IMR-90 (cell line): ENCODE measurements at regions not wholly inside any gene's neighbourhood (a gene's known extent, or its start where the extent isn't known, plus 50 kb on each side); places are given as distances from the start of the nearest gene placed in this dataset.
A peak's percentile ranks its signal among the peaks of the same experiment; 100 is the strongest.

Source experiments
- ATAC-seq: fragments of 200-7000 bp; cut with Tn5 transposase; 2 replicates; pipeline ENCODE4 v1.9.1; 2020; ENCODE audit warnings: low read depth, mild to moderate bottlenecking, moderate library complexity
- BruUV-seq: library from RNA; stranded (reverse); fragments of 400-500 nt; replicated peaks from 2 replicates; lab custom pipeline; 2021; lab: Mats Ljungman, UMichigan
- CTCF ChIA-PET: fragments of 300-600 bp; formaldehyde crosslinking; extraction: SDS; loops from one replicate; lab custom pipeline; 2021; ENCODE audit warnings: antibody characterized with exemption; lab: Yijun Ruan, JAX
- POLR2A ChIA-PET: fragments of 300-600 bp; sonication (Branson Sonifier 250); formaldehyde crosslinking; loops from one replicate; lab custom pipeline; 2022; ENCODE audit warnings: antibody characterized with exemption; ENCODE audit not compliant: unreplicated experiment; lab: Charles Lee
- DNase-seq: peaks from one replicate; pipeline ENCODE4 v3.0.0; 2013
- H2AFZ ChIP-seq: replicated peaks from 2 replicates; pipeline ENCODE3; 2013; ENCODE audit warnings: low read length, mild to moderate bottlenecking; ENCODE audit not compliant: poor library complexity
- H2AK5ac ChIP-seq: 2 replicates; pipeline ENCODE4 v1.6.1; 2013; ENCODE audit warnings: low read depth, low read length, inconsistent platforms
- H2AK9ac ChIP-seq: replicated peaks from 2 replicates; pipeline ENCODE3; 2013; ENCODE audit warnings: mild to moderate bottlenecking, low read depth, low read length, moderate library complexity; ENCODE audit not compliant: poor library complexity
- H2BK120ac ChIP-seq: 2 replicates; pipeline ENCODE4 v1.6.1; 2013; ENCODE audit warnings: low read depth, low read length, inconsistent platforms
- H2BK15ac ChIP-seq: 3 replicates; pipeline ENCODE4 v1.6.1; 2013; ENCODE audit warnings: low read depth, low read length, inconsistent platforms
- H2BK20ac ChIP-seq: 2 replicates; pipeline ENCODE4 v1.6.1; 2013; ENCODE audit warnings: low read depth, mild to moderate bottlenecking, inconsistent platforms, low read length, moderate library complexity
- H2BK5ac ChIP-seq: 2 replicates; pipeline ENCODE4 v1.6.1; 2013; ENCODE audit warnings: mild to moderate bottlenecking, low read depth, low read length, inconsistent platforms; ENCODE audit not compliant: poor library complexity, severe bottlenecking
- H3K14ac ChIP-seq: replicated peaks from 2 replicates; pipeline ENCODE4 v1.6.1; 2013; ENCODE audit warnings: low read depth, low read length, inconsistent platforms
- H3K18ac ChIP-seq: 2 replicates; pipeline ENCODE4 v1.6.1; 2013; ENCODE audit warnings: low read depth, low read length, control low read depth
- H3K23ac ChIP-seq: 2 replicates; pipeline ENCODE4 v1.6.1; 2013; ENCODE audit warnings: low read depth, low read length, inconsistent platforms
- H3K27ac ChIP-seq: 2 replicates; pipeline ENCODE4 v1.5.1; 2013; ENCODE audit warnings: mild to moderate bottlenecking, control low read depth, low read length; ENCODE audit not compliant: insufficient read depth
- H3K27me3 ChIP-seq: 2 replicates; pipeline ENCODE4 v1.6.1; 2013; ENCODE audit warnings: low read length; ENCODE audit not compliant: control insufficient read depth, insufficient read depth
- H3K36me3 ChIP-seq: 2 replicates; pipeline ENCODE4 v1.6.1; 2013; ENCODE audit warnings: low read length, mixed read lengths; ENCODE audit not compliant: control insufficient read depth, insufficient read depth
- H3K4ac ChIP-seq: 2 replicates; pipeline ENCODE4 v1.6.1; 2013; ENCODE audit warnings: low read depth, low read length, inconsistent platforms
- H3K4me1 ChIP-seq: 2 replicates; pipeline ENCODE4 v1.6.1; 2013; ENCODE audit warnings: low read length, mixed read lengths; ENCODE audit not compliant: control insufficient read depth, insufficient read depth
- H3K4me2 ChIP-seq: 2 replicates; pipeline ENCODE4 v1.6.1; 2013; ENCODE audit warnings: low read depth, mild to moderate bottlenecking, control low read depth, low read length, moderate library complexity
- H3K4me3 ChIP-seq: 2 replicates; pipeline ENCODE4 v1.5.1; 2013; ENCODE audit warnings: low read depth, mild to moderate bottlenecking, control low read depth, low read length, moderate library complexity; ENCODE audit not compliant: insufficient read depth
- H3K56ac ChIP-seq: 2 replicates; pipeline ENCODE4 v1.6.1; 2013; ENCODE audit warnings: low read length, inconsistent platforms; ENCODE audit not compliant: insufficient read depth; ENCODE audit errors: extremely low read depth
- H3K79me1 ChIP-seq, 2 experiments: 2 replicates each; pipeline ENCODE4 v1.6.1; 2013; ENCODE audit warnings: low read length in 2 of 2, inconsistent platforms in 1 of 2, low read depth in 1 of 2
- H3K9ac ChIP-seq: 2 replicates; pipeline ENCODE4 v1.6.1; 2013; ENCODE audit warnings: low read depth, low read length, control low read depth
- H3K9me1 ChIP-seq: 2 replicates; pipeline ENCODE4 v1.6.1; 2013; ENCODE audit warnings: low read length, inconsistent platforms; ENCODE audit not compliant: insufficient read depth
- H3K9me3 ChIP-seq: 2 replicates; pipeline ENCODE4 v1.6.1; 2013; ENCODE audit warnings: low read length; ENCODE audit not compliant: control insufficient read depth, insufficient read depth
- H4K20me1 ChIP-seq: 2 replicates; pipeline ENCODE4 v1.6.1; 2013; ENCODE audit warnings: low read length, inconsistent platforms; ENCODE audit not compliant: insufficient read depth
- H4K5ac ChIP-seq: 2 replicates; pipeline ENCODE4 v1.6.1; 2013; ENCODE audit warnings: mild to moderate bottlenecking, low read depth, low read length, control low read depth
- H4K8ac ChIP-seq, 2 experiments: 2 replicates each; pipeline ENCODE4 v1.6.1; 2013; ENCODE audit warnings: low read depth in 2 of 2, low read length in 2 of 2, control low read depth in 1 of 2, inconsistent platforms in 1 of 2
- H4K91ac ChIP-seq: 2 replicates; pipeline ENCODE4 v1.6.1; 2013; ENCODE audit warnings: low read depth, low read length, inconsistent platforms; ENCODE audit not compliant: insufficient read depth
- MAFK ChIP-seq: IDR thresholded peaks from 2 replicates; pipeline ENCODE4 v1.6.1; 2012; ENCODE audit warnings: low read depth, low read length, improper control_type of control experiment
- SMC3 ChIP-seq: fragments of 150-350 bp; IDR thresholded peaks from 2 replicates; pipeline ENCODE4 v1.6.1; 2016; ENCODE audit warnings: low read depth, mild to moderate bottlenecking, antibody characterized with exemption, low read length, moderate library complexity
- WGBS, 2 experiments: methylation state at CpG; one replicate each; pipeline versions ENCODE4 v1.1.5 to v1.1.7; 2013; ENCODE audit warnings: missing lambda C conversion rate in 2 of 2; ENCODE audit not compliant: insufficient read length in 1 of 2; ENCODE audit errors: extremely low coverage in 2 of 2; 5-methylcytosine and 5-hydroxymethylcytosine counted together
- dilution Hi-C: fragments of 300-500 bp; cut with HindIII; formaldehyde crosslinking; loops from one replicate; pipeline ENCODE4 v1.14.3; 2018; ENCODE audit warnings: low sequenced_read_pairs; ENCODE audit not compliant: unreplicated experiment
- in situ Hi-C: fragments of 300-500 bp; cut with MboI; formaldehyde crosslinking; loops from 3 replicates; pipeline ENCODE4 v1.14.3; 2019; ENCODE audit warnings: low sequenced_read_pairs, inconsistent platforms, mixed read lengths
- intact Hi-C: fragments of 100-400 bp; cut with micrococcal nuclease; formaldehyde crosslinking; loops from 2 replicates; pipeline ENCODE4 v1.10.0; 2022

DNA sequence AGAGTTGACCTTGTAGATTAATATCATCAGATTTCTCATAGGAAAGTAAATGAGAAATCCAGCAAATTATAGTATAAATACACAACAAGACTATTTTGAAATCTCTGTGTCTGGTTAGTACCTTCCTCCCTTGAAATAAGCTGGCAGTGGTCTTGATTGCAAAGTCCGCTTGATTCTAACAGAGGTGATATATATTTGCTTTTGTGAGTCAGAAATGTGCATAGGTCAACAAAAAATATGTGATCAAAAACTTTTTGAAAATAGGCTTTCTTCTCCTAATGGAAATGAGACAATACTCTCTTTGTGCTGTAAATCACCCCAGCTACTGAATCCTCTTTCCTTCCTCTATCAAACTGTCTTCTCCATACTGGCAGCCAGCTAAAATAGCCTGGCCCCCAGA lies 749.2 kb upstream of the CDH10 start:
- H2AK9ac ChIP-seq, result no peak overlapping the region
- WGBS, 2 experiments, result no CpG with 5 or more reads among the region's 1 CpG
- no peak overlapping the region for H3K23ac ChIP-seq
- ChIA-PET CTCF (no interaction called here), POLR2A (no interaction called here)
- H2AK5ac ChIP-seq, result no peak overlapping the region
- H2BK15ac ChIP-seq, result no peak overlapping the region
- no peaks in the 10 kb centered on the region for H3K9me1 ChIP-seq
- H3K4me3 ChIP-seq, result no peak overlapping the region
- no peak overlapping the region for H4K8ac ChIP-seq
- H3K56ac ChIP-seq, result no peak overlapping the region
- no peaks in the 10 kb centered on the region for H4K20me1 ChIP-seq
- no peaks in the 10 kb centered on the region for H3K36me3 ChIP-seq
- no TSS peak for BruUV-seq
- in situ Hi-C loops, result no loop called here
- dilution Hi-C loops, result no loop called here
- no peak overlapping the region for H2BK5ac ChIP-seq
- no peak overlapping the region for H2BK120ac ChIP-seq
- no peak overlapping the region for H3K9ac ChIP-seq
- H3K4ac ChIP-seq, result no peak overlapping the region
- peak; percentile 37; the same call in 1 of the 2 replicates for TF ChIP-seq MAFK
- no peak for TF ChIP-seq SMC3
- no peak overlapping the region for H2AFZ ChIP-seq
- no peak overlapping the region for H4K5ac ChIP-seq
- intact Hi-C loops, result no loop called here
- no peak for ATAC-seq
- H3K9me3 ChIP-seq, result 0 out of 2 replicates have a peak, but pooled peaks cover 3% of the 10 kb centered on the region
- DNase-seq, result no peak
- H3K4me2 ChIP-seq, result no peak overlapping the region
- no peak overlapping the region for H2BK20ac ChIP-seq
- H3K27me3 ChIP-seq, result no peaks in the 10 kb centered on the region
- H3K4me1 ChIP-seq, result no peaks in the 10 kb centered on the region
- no peaks in the 10 kb centered on the region for H3K79me1 ChIP-seq
- H3K14ac ChIP-seq, result no peak overlapping the region
- H4K91ac ChIP-seq, result no peak overlapping the region
- H3K18ac ChIP-seq, result no peak overlapping the region
- H3K27ac ChIP-seq, result no peak overlapping the region
